CD4-positive, alpha-beta T cell (primary cell): ENCODE measurements at regions not wholly inside any gene's neighbourhood (a gene's known extent, or its start where the extent isn't known, plus 50 kb on each side); places are given as distances from the start of the nearest gene placed in this dataset.

Source experiments
- ATAC-seq: fragments of 200-7000 bp; cut with Tn5 transposase; one replicate; pipeline ENCODE4 v1.10.0; 2022; ENCODE audit warnings: mild to moderate bottlenecking; ENCODE audit not compliant: poor library complexity
- CTCF ChIA-PET: fragments of 350-600 bp; sonication (Branson Sonifier 250); formaldehyde crosslinking; loops from one replicate; lab custom pipeline; 2021; ENCODE audit warnings: antibody characterized with exemption, inconsistent platforms; lab: Charles Lee
- POLR2A ChIA-PET: fragments of 350-600 bp; sonication (Branson Sonifier 250); formaldehyde crosslinking; loops from one replicate; lab custom pipeline; 2021; ENCODE audit warnings: antibody characterized with exemption, inconsistent platforms; lab: Charles Lee
- DNase-seq, 14 experiments: peaks; one replicate each; pipeline ENCODE4 v3.0.0-alpha.2; 2013 to 2020; ENCODE audit warnings: mixed read lengths in 2 of 14
- H3K27ac ChIP-seq, 2 donors: one replicate each; pipeline versions ENCODE4 v1.5.1 to v1.7.0; 2013; ENCODE audit warnings: low read length in 2 of 2, low read depth in 1 of 2, mild to moderate bottlenecking in 1 of 2
- H3K27me3 ChIP-seq, 2 experiments: 1 replicate in 1 of 2; 2 replicates in 1 of 2; pipeline versions ENCODE4 v1.6.1 to v1.7.0; 2013; ENCODE audit warnings: low read length in 2 of 2, control low read depth in 1 of 2, mild to moderate bottlenecking in 1 of 2, moderate library complexity in 1 of 2; ENCODE audit not compliant: insufficient read depth in 2 of 2, control insufficient read depth in 1 of 2
- H3K36me3 ChIP-seq: one replicate; pipeline ENCODE4 v1.6.1; 2013; ENCODE audit warnings: low read length, control low read depth; ENCODE audit not compliant: insufficient read depth
- H3K4me1 ChIP-seq: one replicate; pipeline ENCODE4 v1.6.1; 2013; ENCODE audit warnings: low read length, control low read depth; ENCODE audit not compliant: insufficient read depth
- H3K4me3 ChIP-seq: one replicate; pipeline ENCODE4 v1.5.1; 2013; ENCODE audit warnings: mild to moderate bottlenecking, low read length, moderate library complexity
- H3K9me3 ChIP-seq, 2 experiments: 1 replicate in 1 of 2; 2 replicates in 1 of 2; pipeline versions ENCODE4 v1.6.1 to v1.7.0; 2013; ENCODE audit warnings: low read length in 2 of 2, mild to moderate bottlenecking in 2 of 2, control low read depth in 1 of 2, moderate library complexity in 1 of 2; ENCODE audit not compliant: control insufficient read depth in 1 of 2, insufficient read depth in 1 of 2
- H3K27ac Mint-ChIP-seq: one replicate; pipeline ENCODE4 v1.8.0; 2020; ENCODE audit warnings: mixed read lengths
- H3K27me3 Mint-ChIP-seq: one replicate; pipeline ENCODE4 v1.8.0; 2021; ENCODE audit warnings: mixed read lengths
- H3K36me3 Mint-ChIP-seq: one replicate; pipeline ENCODE4 v1.8.0; 2021; ENCODE audit warnings: low read depth, mixed read lengths
- H3K4me1 Mint-ChIP-seq: one replicate; pipeline ENCODE4 v1.8.0; 2021; ENCODE audit warnings: low read depth, mixed read lengths
- H3K4me3 Mint-ChIP-seq: one replicate; pipeline ENCODE4 v1.8.0; 2020; ENCODE audit warnings: mild to moderate bottlenecking, mixed read lengths
- H3K9me3 Mint-ChIP-seq: one replicate; pipeline ENCODE4 v1.8.0; 2020; ENCODE audit warnings: mixed read lengths
- CTCF ChIP-seq: fragments of 200-600 bp; IDR thresholded peaks from one replicate; pipeline ENCODE4 v1.8.0; 2022; ENCODE audit warnings: antibody characterized with exemption, mild to moderate bottlenecking
- intact Hi-C, 2 experiments: fragments of 100-400 bp; cut with DNase I in 1 of 2; cut with micrococcal nuclease in 1 of 2; formaldehyde crosslinking; loops; one replicate each; pipeline versions ENCODE4 v1.15.1 to v1.9.0; 2023 to 2025; cut with DNase I, micrococcal nuclease

GRCh38 chr13:110037925-110038573, 251.7 kb upstream of the IRS2 start:
- Mint-ChIP-seq H3K27ac (no peak overlapping the region), H3K4me3 (no peak overlapping the region), H3K27me3 (peaks cover 17% of the 10 kb centered on the region), H3K36me3 (no peaks in the 10 kb centered on the region), H3K4me1 (no peaks in the 10 kb centered on the region), H3K9me3 (peaks cover 2% of the 10 kb centered on the region)
- no peak for ATAC-seq
- intact Hi-C loops: no loop called here
- Histone ChIP-seq H3K9me3 (peaks cover 0 to 5% of the 10 kb centered on the region in 2 experiments), H3K4me3 (no peak overlapping the region), H3K36me3 (no peaks in the 10 kb centered on the region), H3K4me1 (no peaks in the 10 kb centered on the region), H3K27ac (no peak overlapping the region), H3K27me3 (peaks cover 0 to 3% of the 10 kb centered on the region in 2 experiments)
- CTCF ChIA-PET: no interaction called here
- DNase-seq: no peak
- no peak for TF ChIP-seq CTCF
- POLR2A ChIA-PET: no interaction called here

DNA sequence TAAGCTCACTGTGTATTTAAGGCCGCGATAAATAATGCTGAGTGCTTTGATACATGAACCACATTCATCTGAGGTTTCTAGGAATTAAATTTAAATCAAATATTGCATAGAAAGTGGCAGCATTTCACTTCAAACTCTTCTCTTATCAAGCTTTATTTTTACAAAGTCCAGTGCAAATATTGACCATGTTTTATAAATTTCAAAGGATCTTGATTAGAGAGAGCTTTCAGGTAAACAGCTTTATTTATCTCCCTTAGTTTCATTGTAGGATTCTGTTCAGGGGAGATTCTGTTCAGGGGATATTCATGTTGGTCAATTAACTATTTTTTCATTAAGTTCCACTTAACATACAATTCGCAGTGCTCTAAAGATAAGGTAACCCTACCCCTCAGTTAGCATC, 249.7 kb upstream of the IRS2 start:
- intact Hi-C loops: no loop called here
- Mint-ChIP-seq H3K36me3 (no peaks in the 10 kb centered on the region), H3K4me1 (no peaks in the 10 kb centered on the region), H3K27ac (no peak overlapping the region), H3K4me3 (no peak overlapping the region), H3K9me3 (peaks cover 2% of the 10 kb centered on the region), H3K27me3 (peaks cover 17% of the 10 kb centered on the region)
- Histone ChIP-seq H3K36me3 (no peaks in the 10 kb centered on the region), H3K4me1 (no peaks in the 10 kb centered on the region), H3K27me3 (peaks cover 0 to 3% of the 10 kb centered on the region in 2 experiments), H3K4me3 (no peak overlapping the region), H3K9me3 (no peaks in the 10 kb centered on the region), H3K27ac (no peak overlapping the region)
- no peak for TF ChIP-seq CTCF
- DNase-seq: no peak
- ChIA-PET CTCF (no interaction called here), POLR2A (no interaction called here)
- ATAC-seq: no peak

- POLR2A ChIA-PET: no interaction called here
- no peak overlapping the region for H3K27ac Mint-ChIP-seq
- CTCF ChIA-PET: no interaction called here
Measured at GRCh38 chr13:110034031-110034549, 247.7 kb upstream of the IRS2 start.

More at GRCh38 chr13:110034031-110034549, 247.7 kb upstream of the IRS2 start:
- DNase-seq (no peak), ATAC-seq (no peak)
- no peaks in the 10 kb centered on the region for H3K4me1 Mint-ChIP-seq
- intact Hi-C loops: no loop called here
- H3K27me3 Mint-ChIP-seq: peaks cover 24% of the 10 kb centered on the region
- peaks cover 1% of the 10 kb centered on the region for H3K9me3 Mint-ChIP-seq
- H3K27ac ChIP-seq: no peak overlapping the region
- TF ChIP-seq CTCF: no peak
- no peaks in the 10 kb centered on the region for H3K4me1 ChIP-seq
- no peak overlapping the region for H3K4me3 Mint-ChIP-seq
- no peaks in the 10 kb centered on the region for H3K36me3 ChIP-seq
- peaks cover 0 to 3% of the 10 kb centered on the region in 2 experiments for H3K27me3 ChIP-seq
- H3K36me3 Mint-ChIP-seq: no peaks in the 10 kb centered on the region
- H3K4me3 ChIP-seq: no peak overlapping the region
- H3K9me3 ChIP-seq: no peaks in the 10 kb centered on the region
